HFFc6 (cell line): ENCODE measurements at regions not wholly inside any gene's neighbourhood (a gene's known extent, or its start where the extent isn't known, plus 50 kb on each side); places are given as distances from the start of the nearest gene placed in this dataset.

ENCODE experiments used
- DNase-seq: peaks from one replicate; pipeline ENCODE4 v3.0.0-alpha.2; 2018
- H3K27ac Mint-ChIP-seq: 2 replicates; pipeline ENCODE4 v1.8.0; 2020; ENCODE audit warnings: mild to moderate bottlenecking, mixed read lengths
- H3K27me3 Mint-ChIP-seq: 2 replicates; pipeline ENCODE4 v1.8.0; 2021; ENCODE audit warnings: mild to moderate bottlenecking, moderate library complexity, mixed read lengths; ENCODE audit not compliant: insufficient read depth
- H3K36me3 Mint-ChIP-seq: 2 replicates; pipeline ENCODE4 v1.8.0; 2021; ENCODE audit warnings: low read depth, mixed read lengths
- H3K4me1 Mint-ChIP-seq: 2 replicates; pipeline ENCODE4 v1.8.0; 2020; ENCODE audit warnings: low read depth, mixed read lengths
- H3K4me3 Mint-ChIP-seq: 2 replicates; pipeline ENCODE4 v1.8.0; 2020; ENCODE audit warnings: mild to moderate bottlenecking, moderate library complexity, mixed read lengths
- H3K9me3 Mint-ChIP-seq: 2 replicates; pipeline ENCODE4 v1.8.0; 2020; ENCODE audit warnings: mild to moderate bottlenecking, mixed read lengths
- CTCF ChIP-seq: fragments of 200-600 bp; sonication (generic); IDR thresholded peaks from 2 replicates; pipeline ENCODE4 v1.5.0; 2021; ENCODE audit warnings: antibody characterized with exemption, mild to moderate bottlenecking

DNA sequence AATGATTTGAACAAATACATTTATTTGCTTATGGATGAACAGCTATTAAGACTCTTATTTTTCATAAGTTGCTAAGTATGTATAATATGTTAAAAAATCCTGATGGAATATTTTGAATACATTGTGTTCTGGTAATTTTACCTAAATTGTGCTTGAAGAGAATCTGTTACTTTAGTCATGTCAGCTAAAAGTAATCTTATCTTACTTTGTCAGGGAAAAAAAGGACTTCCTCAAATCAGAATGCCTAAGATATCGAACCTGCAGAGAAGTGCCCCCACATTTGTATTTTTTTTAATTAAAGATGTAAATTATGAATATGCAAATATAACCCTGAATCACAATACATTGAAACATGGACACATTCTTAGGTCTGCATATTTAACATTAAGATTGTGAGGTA lies 1331.7 kb downstream of the MRPL39 start:
- H3K27ac Mint-ChIP-seq, result no peak overlapping the region
- no peak for TF ChIP-seq CTCF
- DNase-seq, result no peak
- no peaks in the 10 kb centered on the region; the same call in 1 of the 2 replicates for H3K36me3 Mint-ChIP-seq
- H3K27me3 Mint-ChIP-seq, result no peaks in the 10 kb centered on the region
- H3K4me1 Mint-ChIP-seq, result no peaks in the 10 kb centered on the region
- peaks cover 38% of the 10 kb centered on the region for H3K9me3 Mint-ChIP-seq
- no peak overlapping the region for H3K4me3 Mint-ChIP-seq

GRCh38 chr21:24272521-24272938 lies 1334.8 kb downstream of the MRPL39 start:
- H3K36me3 Mint-ChIP-seq, result no peaks in the 10 kb centered on the region; the same call in 1 of the 2 replicates
- no peak for DNase-seq
- no peak overlapping the region for H3K27ac Mint-ChIP-seq
- no peak for TF ChIP-seq CTCF
- no peaks in the 10 kb centered on the region for H3K27me3 Mint-ChIP-seq
- H3K9me3 Mint-ChIP-seq, result peaks cover 32% of the 10 kb centered on the region
- H3K4me1 Mint-ChIP-seq, result no peaks in the 10 kb centered on the region
- no peak overlapping the region for H3K4me3 Mint-ChIP-seq

DNA sequence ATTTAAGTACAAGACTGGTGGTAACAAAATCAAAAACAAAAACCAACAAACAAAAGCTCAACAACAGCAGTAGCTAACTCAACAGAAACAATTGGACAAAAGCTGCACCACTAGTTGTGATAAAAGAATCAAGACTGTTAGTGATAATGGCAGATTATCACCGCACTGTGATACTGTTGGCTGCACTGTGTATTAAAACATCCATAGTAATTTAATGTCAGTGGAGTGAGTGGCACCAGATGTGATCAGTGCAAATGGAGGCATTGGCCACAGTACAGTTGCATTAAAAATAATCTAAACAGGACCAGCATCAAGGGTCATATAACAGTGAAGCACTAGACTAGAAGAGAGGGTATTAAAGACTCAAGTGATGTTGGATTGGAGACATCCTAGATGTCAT lies 1341.3 kb downstream of the MRPL39 start:
- H3K4me3 Mint-ChIP-seq, result no peak overlapping the region
- TF ChIP-seq CTCF, result no peak
- no peak overlapping the region for H3K27ac Mint-ChIP-seq
- H3K4me1 Mint-ChIP-seq, result no peaks in the 10 kb centered on the region
- H3K9me3 Mint-ChIP-seq, result peaks cover 35% of the 10 kb centered on the region
- H3K27me3 Mint-ChIP-seq, result no peaks in the 10 kb centered on the region
- DNase-seq, result no peak
- H3K36me3 Mint-ChIP-seq, result no peaks in the 10 kb centered on the region

- H3K4me1 Mint-ChIP-seq, result no peaks in the 10 kb centered on the region
- H3K4me3 Mint-ChIP-seq, result no peak overlapping the region
- no peak for DNase-seq
- peaks cover 37% of the 10 kb centered on the region for H3K9me3 Mint-ChIP-seq
- no peak overlapping the region for H3K27ac Mint-ChIP-seq
- no peaks in the 10 kb centered on the region for H3K27me3 Mint-ChIP-seq
- H3K36me3 Mint-ChIP-seq, result no peaks in the 10 kb centered on the region
- TF ChIP-seq CTCF, result no peak
Measured at GRCh38 chr21:24260751-24261150, 1346.5 kb downstream of the MRPL39 start.

DNA sequence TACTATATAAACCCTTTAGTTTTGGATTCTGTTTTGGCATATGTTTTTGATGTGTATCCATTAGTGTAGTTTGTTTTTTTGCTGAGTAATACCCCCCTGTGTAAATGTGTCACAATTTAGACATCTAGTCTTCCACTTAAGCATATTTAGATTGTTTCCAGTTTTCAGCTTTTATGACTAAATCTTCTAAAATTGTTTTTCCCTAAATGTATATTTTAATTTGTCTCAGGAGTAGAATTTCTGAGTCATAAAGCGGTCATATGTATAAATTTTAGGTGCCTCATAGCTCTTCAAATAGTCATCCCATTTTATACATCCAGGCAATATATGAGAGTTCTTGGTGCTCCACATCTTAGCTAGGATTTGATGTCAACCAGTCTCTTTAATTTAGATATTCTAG lies 1348.0 kb downstream of the MRPL39 start:
- no peaks in the 10 kb centered on the region for H3K36me3 Mint-ChIP-seq
- no peak for DNase-seq

More for the DNA sequence above, 1348.0 kb downstream of the MRPL39 start:
- no peak overlapping the region for H3K27ac Mint-ChIP-seq
- no peaks in the 10 kb centered on the region for H3K4me1 Mint-ChIP-seq
- no peaks in the 10 kb centered on the region for H3K27me3 Mint-ChIP-seq
- H3K4me3 Mint-ChIP-seq, result no peak overlapping the region
- no peak for TF ChIP-seq CTCF
- H3K9me3 Mint-ChIP-seq, result peaks cover 47% of the 10 kb centered on the region
